Tibial nerve (tissue), 4 donors: ENCODE measurements at regions not wholly inside any gene's neighbourhood (a gene's known extent, or its start where the extent isn't known, plus 50 kb on each side); places are given as distances from the start of the nearest gene placed in this dataset.

Experiments
- DNase-seq, 2 donors: peaks; one replicate each; pipeline ENCODE4 v3.0.0-alpha.2; 2019; ENCODE audit warnings: low spot score in 2 of 2
- H3K27ac ChIP-seq, 4 donors: fragments of 200-600 bp; sonication (generic) in 3 of 4; one replicate each; pipeline ENCODE4 v1.5.1; 2017 to 2019; ENCODE audit warnings: mild to moderate bottlenecking in 1 of 4
- H3K27me3 ChIP-seq, 2 donors: fragments of 200-600 bp; sonication (generic) in 1 of 2; one replicate each; pipeline versions ENCODE4 v1.5.1 to v1.6.0; 2017 to 2019
- H3K36me3 ChIP-seq, 3 donors: fragments of 200-600 bp; sonication (generic); one replicate each; pipeline ENCODE4 v1.5.1; 2018 to 2019
- H3K4me1 ChIP-seq, 4 donors: fragments of 200-600 bp; sonication (generic) in 3 of 4; one replicate each; pipeline ENCODE4 v1.5.1; 2017 to 2019
- H3K4me3 ChIP-seq, 4 donors: fragments of 200-600 bp; sonication (generic) in 3 of 4; one replicate each; pipeline ENCODE4 v1.5.1; 2017 to 2019; ENCODE audit warnings: mild to moderate bottlenecking in 1 of 4, moderate library complexity in 1 of 4
- H3K9me3 ChIP-seq, 4 donors: fragments of 200-600 bp; sonication (generic) in 3 of 4; one replicate each; pipeline ENCODE4 v1.5.1; 2017 to 2019
- CTCF ChIP-seq, 5 experiments: fragments of 200-600 bp in 3 of 5; fragments of 450-650 bp in 2 of 5; sonication (generic) in 3 of 5; IDR thresholded peaks; one replicate each; pipeline ENCODE4 v1.5.1; 2016 to 2019; ENCODE audit warnings: antibody characterized with exemption in 5 of 5, mild to moderate bottlenecking in 3 of 5, moderate library complexity in 2 of 5
- EP300 ChIP-seq, 2 donors: sonication (generic); formaldehyde crosslinking; IDR thresholded peaks; one replicate each; pipeline ENCODE4 v1.6.1; 2017; ENCODE audit warnings: antibody characterized with exemption in 2 of 2, mild to moderate bottlenecking in 1 of 2
- POLR2A ChIP-seq, 2 donors: fragments of 450-650 bp; IDR thresholded peaks; one replicate each; pipeline ENCODE4 v1.6.1; 2017; ENCODE audit warnings: antibody characterized with exemption in 2 of 2, mild to moderate bottlenecking in 2 of 2, moderate library complexity in 2 of 2
- WGBS, 2 donors: methylation state at CpG; one replicate each; pipeline ENCODE4 v1.1.5; 2018; 5-methylcytosine and 5-hydroxymethylcytosine counted together

GRCh38 chr16:48099455-48099854 is 56.3 kb downstream of the ABCC12 start:
- H3K27ac ChIP-seq, result no peak overlapping the region
- H3K27me3 ChIP-seq, result no peaks in the 10 kb centered on the region
- no peaks in the 10 kb centered on the region for H3K9me3 ChIP-seq
- no peaks in the 10 kb centered on the region for H3K36me3 ChIP-seq
- WGBS, 2 donors, result 69 to 79% methylated on average over 5 of the region's 5 CpGs
- DNase-seq, result no peak
- H3K4me1 ChIP-seq, result peaks cover 0 to 15% (median 0%) of the 10 kb centered on the region in 4 donors
- TF ChIP-seq POLR2A (IDR thresholded peaks at IDR 0.05) (no peak), CTCF (IDR thresholded peaks at IDR 0.05) (no peak), EP300 (IDR thresholded peaks at IDR 0.05) (no peak)
- no peak overlapping the region for H3K4me3 ChIP-seq

- DNase-seq, result no peak
- Histone ChIP-seq H3K4me3 (no peak overlapping the region), H3K4me1 (peaks cover 0 to 15% (median 0%) of the 10 kb centered on the region in 4 donors), H3K9me3 (no peaks in the 10 kb centered on the region), H3K27me3 (no peaks in the 10 kb centered on the region), H3K36me3 (no peaks in the 10 kb centered on the region), H3K27ac (no peak overlapping the region)
- TF ChIP-seq EP300 (IDR thresholded peaks at IDR 0.05) (no peak), CTCF (IDR thresholded peaks at IDR 0.05) (no peak), POLR2A (IDR thresholded peaks at IDR 0.05) (no peak)
- 60 to 70% methylated on average over 2 of the region's 2 CpGs for WGBS, 2 donors
Observed at GRCh38 chr16:48098472-48098871, 57.3 kb downstream of the ABCC12 start.

GRCh38 chr16:48091117-48091516 is 64.7 kb downstream of the ABCC12 start:
- no peak for DNase-seq
- H3K27me3 ChIP-seq, result no peaks in the 10 kb centered on the region
- no peak overlapping the region for H3K4me3 ChIP-seq
- WGBS, 2 donors, result 71 to 81% methylated on average over 14 of the region's 14 CpGs
- H3K9me3 ChIP-seq, result no peaks in the 10 kb centered on the region
- H3K27ac ChIP-seq, result no peak overlapping the region
- no peaks in the 10 kb centered on the region for H3K4me1 ChIP-seq
- no peak for TF ChIP-seq CTCF (IDR thresholded peaks at IDR 0.05)
- TF ChIP-seq POLR2A (IDR thresholded peaks at IDR 0.05), result no peak
- no peaks in the 10 kb centered on the region for H3K36me3 ChIP-seq

- H3K4me3 ChIP-seq, result no peak overlapping the region
- 72 to 73% methylated on average over 4 of the region's 4 CpGs for WGBS, 2 donors
- no peaks in the 10 kb centered on the region for H3K9me3 ChIP-seq
- no peaks in the 10 kb centered on the region for H3K27me3 ChIP-seq
- TF ChIP-seq EP300 (IDR thresholded peaks at IDR 0.05) (no peak), POLR2A (IDR thresholded peaks at IDR 0.05) (no peak), CTCF (IDR thresholded peaks at IDR 0.05) (no peak)
- DNase-seq, result no peak
- H3K36me3 ChIP-seq, result no peaks in the 10 kb centered on the region
- H3K4me1 ChIP-seq, result no peaks in the 10 kb centered on the region
- H3K27ac ChIP-seq, result no peak overlapping the region
Observed at GRCh38 chr16:48089053-48089792, 66.6 kb downstream of the ABCC12 start.

GRCh38 chr16:48087639-48088038 is 68.2 kb downstream of the ABCC12 start:
- Histone ChIP-seq H3K9me3 (no peaks in the 10 kb centered on the region), H3K27ac (no peak overlapping the region), H3K4me1 (no peaks in the 10 kb centered on the region), H3K4me3 (no peak overlapping the region), H3K27me3 (no peaks in the 10 kb centered on the region), H3K36me3 (no peaks in the 10 kb centered on the region)
- DNase-seq, result no peak
- 38 to 75% methylated on average over 1 of the region's 1 CpG for WGBS, 2 donors
- no peak for TF ChIP-seq CTCF (IDR thresholded peaks at IDR 0.05)
- TF ChIP-seq EP300 (IDR thresholded peaks at IDR 0.05), result no peak
- no peak for TF ChIP-seq POLR2A (IDR thresholded peaks at IDR 0.05)
